NCI-H774 (cell line): ENCODE measurements at regions not wholly inside any gene's neighbourhood (a gene's known extent, or its start where the extent isn't known, plus 50 kb on each side); places are given as distances from the start of the nearest gene placed in this dataset.
"Not testable (repeated sequence)": the region's sequence is repeated elsewhere in the genome, so short reads cannot be mapped to it uniquely, and the experiment has no call there.

ENCODE experiments used
- DNase-seq: peaks from one replicate; lab custom pipeline; 2025; lab: John Stamatoyannopoulos, UW

- no peak for DNase-seq
Measured at GRCh38 chr4:158958489-158959270, 144.2 kb upstream of the RAPGEF2 start.

- no peak for DNase-seq
Measured at GRCh38 chr4:158962393-158962792, 140.5 kb upstream of the RAPGEF2 start.

GRCh38 chr4:158963282-158963681 is 139.6 kb upstream of the RAPGEF2 start:
- not testable (repeated sequence) for DNase-seq

GRCh38 chr4:158964114-158964727 is 138.7 kb upstream of the RAPGEF2 start:
- no peak for DNase-seq

- DNase-seq: no peak
Measured at GRCh38 chr4:158964728-158965124, 138.2 kb upstream of the RAPGEF2 start.

- no peak for DNase-seq
Measured at GRCh38 chr4:158965226-158965625, 137.7 kb upstream of the RAPGEF2 start.

- DNase-seq: no peak
Measured at GRCh38 chr4:158966091-158966490, 136.8 kb upstream of the RAPGEF2 start.

GRCh38 chr4:158968961-158969360 is 133.9 kb upstream of the RAPGEF2 start:
- no peak for DNase-seq

- no peak for DNase-seq
Measured at GRCh38 chr4:158970812-158971211, 132.1 kb upstream of the RAPGEF2 start.

- DNase-seq: not testable (repeated sequence)
Measured at GRCh38 chr4:158974438-158974837, 128.4 kb upstream of the RAPGEF2 start.

- DNase-seq: not testable (repeated sequence)
Measured at GRCh38 chr4:158980711-158981110, 122.2 kb upstream of the RAPGEF2 start.

GRCh38 chr4:158991534-158992155 is 111.2 kb upstream of the RAPGEF2 start:
- DNase-seq: no peak

GRCh38 chr4:158993891-158994290 is 109.0 kb upstream of the RAPGEF2 start:
- DNase-seq: no peak

GRCh38 chr4:158995040-158995439 is 107.8 kb upstream of the RAPGEF2 start:
- no peak for DNase-seq

GRCh38 chr4:158995965-158996364 is 106.9 kb upstream of the RAPGEF2 start:
- no peak for DNase-seq

GRCh38 chr4:158996669-158997074 is 106.2 kb upstream of the RAPGEF2 start:
- DNase-seq: no peak

GRCh38 chr4:158997660-158998349 is 105.1 kb upstream of the RAPGEF2 start:
- no peak for DNase-seq

GRCh38 chr4:158998624-158999023 is 104.3 kb upstream of the RAPGEF2 start:
- DNase-seq: no peak

GRCh38 chr4:158999166-158999682 is 103.7 kb upstream of the RAPGEF2 start:
- no peak for DNase-seq

- no peak for DNase-seq
Measured at GRCh38 chr4:158999849-159000248, 103.0 kb upstream of the RAPGEF2 start.

GRCh38 chr4:159002950-159003349 is 99.9 kb upstream of the RAPGEF2 start:
- no peak for DNase-seq
